ENCODE measurements at regions not wholly inside any gene's neighbourhood (a gene's known extent, or its start where the extent isn't known, plus 50 kb on each side); places are given as distances from the start of the nearest gene placed in this dataset.

GRCh38 chr20:12177657-12178293 lies 260.1 kb downstream of the BTBD3 start:
- H2AFZ ChIP-seq (ENCODE audit: low read length): no peak overlapping the region
- H3K4me3 ChIP-seq (ENCODE audit: extremely low read depth in 1 of 4, insufficient read depth in 2 of 4, low read depth in 3 of 4, low read length in 4 of 4): no peak overlapping the region
- no peaks in the 10 kb centered on the region for H4K20me1 ChIP-seq (replicated peaks in 1 of 2; ENCODE audit: control insufficient read depth in 1 of 2, insufficient read depth in 2 of 2, low read length in 2 of 2)
- no peak overlapping the region for H2AK5ac ChIP-seq (ENCODE audit: low read depth, low read length)
- no peaks in the 10 kb centered on the region for H3K79me1 ChIP-seq (ENCODE audit: low read depth, low read length)
- no peak overlapping the region for H2BK120ac ChIP-seq (replicated peaks; ENCODE audit: low read depth, low read length)
- no peak overlapping the region for H2BK12ac ChIP-seq (ENCODE audit: low read depth, low read length)
- no peak overlapping the region for H3K4ac ChIP-seq (replicated peaks; ENCODE audit: insufficient read length, low read depth, low read length)
- ChIA-PET POLR2A (ENCODE audit: partially characterized antibody) (interaction anchor here (1.4 kb wide), 1 partner anchor 9 kb away, joined by 3 read pairs; no protein-coding TSS in a partner anchor), CTCF (ENCODE audit: partially characterized antibody) (interaction anchor here (1.0 to 1.2 kb wide), 2 partner anchors 18 to 30 kb away, joined by 3 read pairs; no protein-coding TSS in a partner anchor)
- no peak overlapping the region for H3K18ac ChIP-seq (ENCODE audit: extremely low read depth, low read length)
- H2BK20ac ChIP-seq (ENCODE audit: low read length): no peak overlapping the region
- no peak overlapping the region for H4K8ac ChIP-seq (ENCODE audit: extremely low read depth, insufficient read depth, low read length)
- H3K9ac ChIP-seq (replicated peaks in 1 of 4; ENCODE audit: extremely low read depth in 1 of 4, low read depth in 3 of 4, low read length in 3 of 4): no peak overlapping the region
- no peaks in the 10 kb centered on the region for H3K9me3 ChIP-seq (ENCODE audit: insufficient read depth in 2 of 2, low read depth in 1 of 2, low read length in 1 of 2)
- no peak overlapping the region for H2BK5ac ChIP-seq (ENCODE audit: low read depth, low read length)
- no peak overlapping the region for H3K56ac ChIP-seq (replicated peaks; ENCODE audit: insufficient read length, low read depth, low read length)
- no peak overlapping the region for H3K23ac ChIP-seq (ENCODE audit: insufficient read length)
- H3K79me2 ChIP-seq (ENCODE audit: control insufficient read depth in 1 of 2, insufficient read depth in 2 of 2, low read length in 2 of 2): no peaks in the 10 kb centered on the region
- no peaks in the 10 kb centered on the region for H3K4me1 ChIP-seq (replicated peaks in 1 of 4; ENCODE audit: control insufficient read depth in 3 of 4, insufficient read depth in 4 of 4, low read length in 3 of 4)
- DNase-seq (ENCODE audit: low read depth in 1 of 2, low spot score in 2 of 2): no peak
- H4K5ac ChIP-seq (ENCODE audit: insufficient read length, low read depth, low read length): no peak overlapping the region
- H3K27ac ChIP-seq (ENCODE audit: low read depth, low read length): no peak overlapping the region
- no peak overlapping the region for H3K14ac ChIP-seq (ENCODE audit: insufficient read length)
- no peaks in the 10 kb centered on the region for H3K36me3 ChIP-seq (ENCODE audit: control insufficient read depth in 2 of 4, insufficient read depth in 4 of 4, low read length in 3 of 4)
- no peak overlapping the region for H4K91ac ChIP-seq (replicated peaks; ENCODE audit: insufficient read length, low read length)
- no peak overlapping the region for H3K4me2 ChIP-seq (ENCODE audit: insufficient read depth in 1 of 2, low read depth in 2 of 2, low read length in 2 of 2)
- H3K23me2 ChIP-seq (ENCODE audit: low read depth, low read length): no peaks in the 10 kb centered on the region
- 95% methylated on average over 3 of the region's 3 CpGs; no CpG with 5 or more reads in 1 of the 2 experiments for WGBS, 2 experiments (ENCODE audit: extremely low coverage in 1 of 2, insufficient coverage in 1 of 2, insufficient read length in 1 of 2, insufficient replicate concordance in 2 of 2, low coverage in 1 of 2, low lambda C conversion rate in 2 of 2, missing lambda C conversion rate in 1 of 2)
- FAIRE-seq: no peak
- H2BK15ac ChIP-seq (ENCODE audit: low read length): no peak overlapping the region
- no peaks in the 10 kb centered on the region for H3K27me3 ChIP-seq (replicated peaks in 1 of 4; ENCODE audit: control insufficient read depth in 3 of 4, extremely low read depth in 1 of 4, insufficient read depth in 3 of 4, low read length in 3 of 4)
- TF ChIP-seq SP1 (IDR thresholded peaks at IDR 0.05; ENCODE audit: low read depth, low read length) (no peak), CTBP2 (IDR thresholded peaks at IDR 0.05; ENCODE audit: borderline replicate concordance, insufficient read depth, insufficient read length, low read length) (no peak)

Measured in H1 (cell line).